ENCODE measurements at regions not wholly inside any gene's neighbourhood (a gene's known extent, or its start where the extent isn't known, plus 50 kb on each side); places are given as distances from the start of the nearest gene placed in this dataset.

DNA sequence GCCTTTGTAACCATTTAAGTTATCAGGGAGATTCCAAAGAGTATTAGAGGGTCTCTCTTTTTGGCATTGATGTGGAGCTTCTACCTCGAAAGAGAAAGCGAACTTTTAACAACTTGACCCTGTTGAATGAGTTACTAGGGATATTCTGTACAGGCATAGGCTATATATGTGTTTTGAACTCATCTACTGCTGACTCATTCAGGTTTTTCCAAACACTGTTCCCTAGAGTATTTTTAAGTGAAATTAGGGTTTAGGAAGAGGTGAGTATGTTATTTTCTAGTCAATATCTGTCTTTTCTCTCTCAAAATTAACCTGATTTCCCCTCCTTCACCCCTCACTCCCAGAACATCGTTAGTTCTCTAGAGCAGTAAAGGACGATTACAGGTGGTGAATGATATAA is 228.1 kb upstream of the C2CD4B start:
- H3K4me3 ChIP-seq (ENCODE audit: low read depth, low read length) = no peak overlapping the region
- TF ChIP-seq, protein P1, sequence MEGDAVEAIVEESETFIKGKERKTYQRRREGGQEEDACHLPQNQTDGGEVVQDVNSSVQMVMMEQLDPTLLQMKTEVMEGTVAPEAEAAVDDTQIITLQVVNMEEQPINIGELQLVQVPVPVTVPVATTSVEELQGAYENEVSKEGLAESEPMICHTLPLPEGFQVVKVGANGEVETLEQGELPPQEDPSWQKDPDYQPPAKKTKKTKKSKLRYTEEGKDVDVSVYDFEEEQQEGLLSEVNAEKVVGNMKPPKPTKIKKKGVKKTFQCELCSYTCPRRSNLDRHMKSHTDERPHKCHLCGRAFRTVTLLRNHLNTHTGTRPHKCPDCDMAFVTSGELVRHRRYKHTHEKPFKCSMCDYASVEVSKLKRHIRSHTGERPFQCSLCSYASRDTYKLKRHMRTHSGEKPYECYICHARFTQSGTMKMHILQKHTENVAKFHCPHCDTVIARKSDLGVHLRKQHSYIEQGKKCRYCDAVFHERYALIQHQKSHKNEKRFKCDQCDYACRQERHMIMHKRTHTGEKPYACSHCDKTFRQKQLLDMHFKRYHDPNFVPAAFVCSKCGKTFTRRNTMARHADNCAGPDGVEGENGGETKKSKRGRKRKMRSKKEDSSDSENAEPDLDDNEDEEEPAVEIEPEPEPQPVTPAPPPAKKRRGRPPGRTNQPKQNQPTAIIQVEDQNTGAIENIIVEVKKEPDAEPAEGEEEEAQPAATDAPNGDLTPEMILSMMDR (conservative IDR thresholded peaks at IDR 0.05; ENCODE audit: low read depth, low read length) = no peak
- no peak for DNase-seq (ENCODE audit: low read depth)

DNA sequence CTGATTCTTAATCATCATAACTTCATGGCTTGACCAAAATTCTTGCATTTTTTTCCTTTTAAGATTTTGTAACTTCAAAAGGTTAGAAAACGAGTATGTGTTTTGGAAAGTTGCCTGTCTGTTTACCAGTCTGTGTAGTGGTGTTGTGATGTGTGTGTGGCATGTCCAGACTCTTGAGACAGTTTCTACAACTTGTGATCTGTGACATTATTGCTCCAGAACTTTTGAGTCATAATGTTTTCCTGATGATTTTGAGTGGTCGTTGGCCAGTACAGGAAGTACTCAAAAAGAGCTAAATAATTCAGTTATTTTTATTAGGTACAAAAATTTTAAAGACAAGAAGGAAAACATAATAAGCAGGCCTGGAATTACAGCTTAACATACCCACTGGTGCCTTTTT is 229.0 kb upstream of the C2CD4B start:
- DNase-seq (ENCODE audit: low read depth) = no peak
- TF ChIP-seq, protein P1 (conservative IDR thresholded peaks at IDR 0.05; ENCODE audit: low read depth, low read length) = no peak
- H3K4me3 ChIP-seq (ENCODE audit: low read depth, low read length) = no peak overlapping the region

DNA sequence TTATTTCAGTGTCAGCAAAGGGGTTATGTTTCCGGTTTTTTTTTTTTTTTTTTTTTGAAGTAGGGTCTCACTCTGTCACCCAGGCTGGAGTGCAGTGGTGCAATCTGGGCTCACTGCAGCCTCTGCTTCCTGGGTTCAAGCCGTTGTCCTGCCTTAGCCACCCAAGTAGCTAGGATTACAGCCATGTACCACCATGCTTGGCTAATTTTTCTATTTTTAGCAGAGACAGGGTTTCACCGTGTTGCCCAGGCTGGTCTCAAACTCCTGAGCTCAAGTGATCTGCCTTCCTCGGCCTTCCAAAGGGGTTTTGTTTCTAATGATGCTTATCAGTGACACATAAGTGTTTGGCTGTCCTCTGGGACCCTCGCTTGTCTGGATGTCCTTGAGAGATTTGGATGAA is 235.7 kb upstream of the C2CD4B start:
- DNase-seq (ENCODE audit: low read depth) = no peak
- TF ChIP-seq, protein P1 (conservative IDR thresholded peaks at IDR 0.05; ENCODE audit: low read depth, low read length) = no peak
- H3K4me3 ChIP-seq (ENCODE audit: low read depth, low read length) = no peak overlapping the region

DNA sequence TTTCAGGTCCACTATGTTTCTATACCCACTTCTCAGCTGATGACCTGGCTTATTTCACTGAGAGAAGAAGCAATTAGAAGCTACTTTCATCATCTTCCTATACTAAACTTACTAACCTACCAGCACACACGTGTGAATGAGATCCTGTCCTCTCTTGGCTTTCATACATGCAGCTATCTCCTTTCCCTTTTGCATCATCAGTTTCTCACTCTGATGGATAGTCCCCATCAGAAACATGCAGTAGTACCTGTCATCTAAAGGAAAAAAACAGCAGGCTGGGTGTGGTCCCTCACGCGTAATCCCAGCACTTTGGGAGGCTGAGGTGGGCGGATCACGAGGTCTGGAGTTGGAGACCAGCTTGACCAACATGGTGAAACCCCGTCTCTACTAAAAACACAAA is 237.6 kb upstream of the C2CD4B start:
- H3K4me3 ChIP-seq (ENCODE audit: low read depth, low read length) = no peak overlapping the region
- TF ChIP-seq, protein P1 (conservative IDR thresholded peaks at IDR 0.05; ENCODE audit: low read depth, low read length) = no peak
- DNase-seq (ENCODE audit: low read depth) = no peak

DNA sequence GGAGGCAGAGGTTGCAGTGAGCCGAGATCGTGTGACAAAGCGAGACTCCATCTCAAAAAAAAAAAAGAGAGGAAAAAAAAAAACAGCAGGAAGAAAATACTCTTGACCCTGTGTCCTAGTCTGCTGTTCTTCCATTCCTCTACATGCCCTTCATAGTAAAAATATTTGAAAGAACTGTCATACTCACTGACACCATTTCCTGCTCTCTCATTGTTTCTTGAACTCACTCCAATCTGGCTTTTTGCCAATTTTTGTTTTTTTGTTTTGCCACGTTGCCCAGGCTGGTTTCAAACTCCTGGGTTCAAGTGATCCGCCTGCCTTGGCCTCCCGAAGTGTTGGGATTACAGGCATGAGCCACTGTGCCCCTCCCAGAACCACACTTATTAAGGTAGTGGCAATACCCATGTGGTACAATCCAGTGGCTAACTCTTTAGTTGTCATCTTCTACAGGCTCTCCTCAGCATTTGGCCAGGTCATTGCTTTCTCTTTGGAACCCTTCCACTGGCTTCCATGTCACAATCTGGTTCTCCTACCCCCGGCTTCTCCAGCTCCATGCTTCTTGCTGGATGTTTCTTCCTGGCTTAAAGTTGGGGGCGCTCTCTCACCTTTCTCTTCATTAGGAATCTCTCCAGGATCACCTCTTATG is 238.2 kb upstream of the C2CD4B start:
- no peak for DNase-seq (ENCODE audit: low read depth)
- H3K4me3 ChIP-seq (ENCODE audit: low read depth, low read length) = no peak overlapping the region
- TF ChIP-seq, protein P1 (conservative IDR thresholded peaks at IDR 0.05; ENCODE audit: low read depth, low read length) = no peak

DNA sequence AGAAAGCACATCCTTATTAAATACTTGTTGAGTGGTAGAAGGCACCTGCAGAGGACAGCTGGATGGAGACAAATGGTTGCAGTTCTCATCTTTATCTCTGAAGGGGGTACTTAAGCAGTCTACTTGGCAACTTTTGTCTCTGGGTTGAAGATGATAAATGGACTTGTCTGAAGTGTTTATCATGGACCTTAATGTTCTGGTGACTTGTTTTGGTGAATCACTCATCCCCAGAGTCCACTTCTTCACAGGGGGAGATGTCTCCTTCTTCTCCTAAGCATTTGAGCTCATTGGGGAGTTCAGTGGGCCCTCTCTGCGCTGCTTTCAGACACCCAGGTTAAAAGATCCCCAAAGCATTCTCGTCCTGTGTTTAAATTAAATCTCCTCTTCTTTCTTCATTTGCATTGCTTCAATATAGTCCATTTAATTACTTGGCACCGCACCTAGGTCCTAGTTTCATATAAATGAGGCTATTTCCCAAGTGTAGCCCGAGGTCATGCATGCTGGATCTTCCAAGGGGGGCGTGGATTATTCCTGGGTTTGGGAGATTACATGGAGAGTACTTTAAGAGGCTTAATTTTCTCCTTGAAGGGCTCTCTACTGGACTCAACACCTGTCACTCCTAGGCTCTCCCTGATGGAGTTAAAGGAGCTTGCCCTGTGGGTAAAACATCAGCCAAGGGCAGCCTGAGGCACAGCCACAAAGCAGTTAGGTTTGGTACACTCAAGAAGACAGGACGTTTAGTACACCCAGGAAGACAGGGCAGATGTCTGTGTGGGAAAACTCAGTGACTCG is 239.3 kb upstream of the C2CD4B start:
- DNase-seq (ENCODE audit: low read depth) = no peak
- TF ChIP-seq, protein P1 (conservative IDR thresholded peaks at IDR 0.05; ENCODE audit: low read depth, low read length) = no peak
- H3K4me3 ChIP-seq (ENCODE audit: low read depth, low read length) = no peak overlapping the region

All from epithelial cell of proximal tubule (primary cell).